ENCODE measurements at regions not wholly inside any gene's neighbourhood (a gene's known extent, or its start where the extent isn't known, plus 50 kb on each side); places are given as distances from the start of the nearest gene placed in this dataset.
"Not testable (repeated sequence)": the region's sequence is repeated elsewhere in the genome, so short reads cannot be mapped to it uniquely, and the experiment has no call there.

- DNase-seq, result no peak
Observed at GRCh38 chr21:39020751-39021477, 162.3 kb downstream of the PSMG1 start.

DNA sequence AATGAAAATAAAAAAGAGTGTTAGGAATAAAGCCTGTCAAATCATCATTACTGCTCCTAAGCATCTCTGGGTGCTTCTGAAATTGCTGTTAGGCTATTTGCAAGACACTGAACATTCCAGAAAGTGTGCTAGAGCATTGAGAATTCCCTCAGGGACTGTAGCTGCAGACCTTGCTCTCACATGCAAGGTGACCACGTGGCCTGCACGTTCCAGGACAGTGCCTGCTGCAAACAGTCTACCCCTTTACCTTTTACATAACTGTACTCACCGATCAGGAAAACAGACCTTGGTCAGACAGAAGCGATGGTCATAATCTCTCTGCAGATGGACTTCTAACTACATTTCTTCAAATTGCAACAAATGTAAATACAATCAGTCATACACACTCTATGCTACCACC lies 164.5 kb downstream of the PSMG1 start:
- DNase-seq, result no peak

DNA sequence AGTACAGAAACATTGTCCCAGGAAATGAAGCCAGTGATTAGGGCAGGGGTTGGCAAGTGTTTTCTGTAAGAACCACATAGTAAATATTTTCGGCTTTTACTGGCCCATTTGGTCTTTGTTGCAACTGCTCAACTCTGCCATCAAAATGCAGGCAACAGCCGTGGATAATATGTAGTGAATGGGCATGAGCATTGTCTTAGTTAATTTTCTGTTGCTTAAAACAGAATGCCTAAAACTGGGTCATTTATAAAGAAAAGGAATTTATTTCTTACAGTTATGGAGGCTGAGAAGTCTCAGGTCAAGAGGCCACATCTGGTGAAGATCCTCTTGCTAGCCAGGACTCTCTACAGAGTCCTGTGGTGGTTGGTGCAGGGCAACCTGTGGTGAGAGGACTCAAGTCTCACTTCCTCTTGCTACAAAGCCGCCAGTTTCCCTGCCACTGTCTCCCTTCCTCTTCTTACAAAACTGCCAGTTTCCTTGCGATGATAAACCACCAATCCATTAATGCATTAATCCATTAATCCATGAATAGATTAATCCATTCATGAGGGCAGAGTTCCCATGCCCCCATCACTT lies 166.4 kb downstream of the PSMG1 start:
- DNase-seq, result no peak

DNA sequence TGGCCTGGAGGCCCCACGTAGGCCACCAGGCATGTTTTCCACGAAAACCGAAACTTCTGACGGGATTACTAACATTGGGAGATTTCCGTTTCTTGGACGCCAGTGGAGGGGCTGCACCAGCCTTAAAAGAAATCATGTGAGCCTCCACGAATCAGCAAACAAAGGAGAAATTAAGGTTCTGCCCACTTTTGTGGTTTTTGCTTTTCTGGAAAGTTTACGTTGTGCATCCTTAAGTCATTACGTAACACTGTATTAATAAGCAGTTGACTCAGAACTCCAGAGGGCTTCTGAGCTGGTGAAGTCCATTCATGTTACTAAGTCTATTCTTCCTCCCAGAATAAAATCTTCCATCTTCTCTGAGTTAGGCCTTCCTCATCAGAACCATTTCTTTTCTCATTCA lies 168.5 kb downstream of the PSMG1 start:
- no peak for DNase-seq

DNA sequence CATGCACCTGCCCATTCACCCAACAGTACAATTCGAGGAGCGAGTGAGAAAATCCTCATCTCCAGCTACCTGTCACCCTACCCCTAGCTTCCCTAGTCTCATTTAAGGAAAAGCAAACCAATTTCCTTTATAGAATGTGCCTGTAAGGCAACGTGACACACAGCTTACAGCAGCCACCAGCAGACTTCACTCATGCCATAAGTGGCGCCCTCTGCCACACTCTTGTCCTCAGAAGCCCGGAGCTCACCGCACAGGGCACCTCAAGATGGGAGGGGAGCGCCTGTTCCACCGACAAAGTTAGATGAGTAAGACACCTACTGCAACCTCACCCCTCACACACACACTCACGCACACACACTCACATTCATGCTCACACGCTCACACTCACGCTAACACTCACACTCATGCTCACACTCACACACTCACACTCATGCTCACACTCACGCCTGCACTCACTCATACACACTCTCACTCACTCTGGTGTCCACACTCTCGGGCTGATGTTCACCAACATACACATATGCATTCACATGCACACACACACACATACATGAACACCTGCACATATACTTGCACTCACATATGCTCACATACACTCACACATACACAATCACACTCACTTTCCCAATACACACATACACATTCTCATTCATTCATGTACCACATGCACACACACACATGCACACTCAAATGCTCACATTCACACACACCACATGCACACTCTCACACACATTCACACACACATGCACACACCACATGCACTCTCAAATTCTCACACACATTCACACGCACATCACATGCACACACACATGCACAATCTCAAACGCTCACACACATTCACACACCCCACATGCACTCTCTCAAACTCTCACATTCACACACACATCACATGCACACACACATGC lies 170.7 kb downstream of the PSMG1 start:
- DNase-seq, result no peak

- DNase-seq, result no peak
Observed at GRCh38 chr21:39011911-39012310, 171.3 kb downstream of the PSMG1 start.

DNA sequence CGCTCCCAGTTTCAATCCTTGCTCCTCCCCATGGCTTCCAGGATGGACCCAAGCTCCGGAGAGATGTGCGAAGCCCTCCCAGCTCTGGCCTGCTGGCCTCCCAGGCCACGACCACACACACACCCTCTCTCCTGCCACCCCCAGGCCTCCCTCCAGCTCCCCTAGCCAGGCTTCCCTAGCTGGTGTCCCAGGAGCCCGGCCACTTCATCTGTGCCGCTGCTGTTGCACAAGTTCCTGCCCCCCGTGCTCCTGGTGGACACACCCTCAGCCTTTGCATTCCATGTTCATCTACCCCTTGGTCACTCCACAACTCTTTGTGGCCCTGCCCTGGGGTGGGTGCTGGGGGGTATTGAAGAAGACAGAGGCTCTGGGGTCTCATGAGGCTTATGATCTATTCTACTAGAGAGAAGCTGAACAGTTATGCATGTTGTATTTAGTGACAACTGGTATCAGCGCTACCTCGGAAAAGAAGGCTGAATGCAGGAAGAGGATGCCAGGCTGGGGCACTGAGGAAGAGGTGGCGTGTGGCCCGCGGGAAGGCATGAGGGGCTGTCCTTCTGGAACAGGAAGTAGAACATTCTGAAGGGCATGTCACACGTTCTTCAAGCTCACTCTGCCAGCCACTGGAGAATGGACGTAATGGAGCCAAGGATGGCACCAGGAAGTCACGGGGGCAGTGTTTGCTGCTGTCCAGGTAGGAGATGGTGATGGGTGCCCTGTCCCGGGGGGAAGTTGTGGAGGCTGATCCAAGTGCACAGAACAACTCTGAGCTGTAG lies 172.4 kb downstream of the PSMG1 start:
- DNase-seq, result no peak

GRCh38 chr21:39009587-39010225 lies 173.5 kb downstream of the PSMG1 start:
- DNase-seq, result no peak

GRCh38 chr21:39007985-39008384 lies 175.3 kb downstream of the PSMG1 start:
- DNase-seq, result no peak

DNA sequence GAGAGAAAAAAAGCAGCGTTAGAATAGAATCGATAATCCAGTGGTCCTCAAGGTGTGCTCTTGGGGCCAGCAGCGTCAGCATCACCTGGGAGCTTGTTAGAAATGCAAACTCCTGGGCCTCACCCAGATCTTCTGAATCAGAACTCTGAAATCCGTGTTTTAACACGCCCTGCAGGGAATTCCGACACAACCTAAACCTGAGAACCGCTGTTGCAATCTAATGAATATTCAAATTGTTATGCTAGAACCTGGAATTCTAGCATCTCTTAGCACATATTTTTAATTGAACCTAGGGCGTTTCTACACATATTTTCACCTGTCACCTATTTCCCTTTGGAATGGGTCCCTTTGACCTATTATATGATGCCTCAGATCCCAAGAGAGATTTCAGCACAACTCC lies 175.7 kb downstream of the PSMG1 start:
- no peak for DNase-seq

- no peak for DNase-seq
Observed at GRCh38 chr21:39006571-39007311, 176.5 kb downstream of the PSMG1 start.

GRCh38 chr21:39005502-39005787 lies 177.8 kb downstream of the PSMG1 start:
- no peak for DNase-seq

DNA sequence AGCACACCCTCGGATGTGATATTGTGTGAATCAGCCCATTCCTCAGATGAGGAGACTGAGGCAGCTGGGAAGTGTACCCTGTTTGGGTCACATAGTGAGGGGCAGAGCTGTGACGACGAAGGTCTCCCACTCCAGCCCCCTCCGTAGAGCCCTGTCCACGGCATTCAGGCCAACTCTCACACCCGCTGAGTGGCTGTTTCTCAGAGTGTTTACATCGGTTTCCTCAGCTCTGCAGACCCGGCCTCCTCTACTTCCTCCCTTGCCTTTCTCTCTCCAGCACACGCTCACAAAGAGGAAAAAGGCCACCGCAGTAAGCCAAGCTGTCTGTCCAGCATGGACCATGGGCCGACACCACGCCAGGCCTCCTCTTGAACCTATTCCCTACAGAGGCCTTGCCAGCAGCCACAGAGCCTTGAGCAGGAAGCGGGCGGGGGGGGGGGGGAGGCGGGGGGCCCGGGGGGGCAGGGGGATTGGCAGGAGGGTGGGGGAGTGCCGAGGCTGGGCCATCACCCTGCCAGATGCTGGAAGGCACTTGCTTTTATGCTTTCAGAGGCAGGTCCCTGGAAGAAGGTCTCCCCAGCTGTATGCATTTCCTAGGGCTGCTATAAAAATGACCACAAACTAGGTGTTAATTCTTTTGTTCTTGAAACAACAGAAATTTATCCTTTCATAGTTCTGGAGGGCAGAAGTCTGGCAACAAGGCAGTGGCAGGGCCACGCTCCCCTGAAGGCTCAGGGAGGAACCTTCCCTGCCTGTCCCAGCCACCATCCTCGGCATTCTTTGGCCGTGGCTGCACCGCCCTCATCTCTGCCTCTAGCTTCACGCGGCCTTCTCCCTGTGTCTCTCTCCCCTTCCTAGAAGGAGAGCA lies 178.4 kb downstream of the PSMG1 start:
- no peak for DNase-seq

- DNase-seq, result no peak
Observed at GRCh38 chr21:39003982-39004633, 179.1 kb downstream of the PSMG1 start.

DNA sequence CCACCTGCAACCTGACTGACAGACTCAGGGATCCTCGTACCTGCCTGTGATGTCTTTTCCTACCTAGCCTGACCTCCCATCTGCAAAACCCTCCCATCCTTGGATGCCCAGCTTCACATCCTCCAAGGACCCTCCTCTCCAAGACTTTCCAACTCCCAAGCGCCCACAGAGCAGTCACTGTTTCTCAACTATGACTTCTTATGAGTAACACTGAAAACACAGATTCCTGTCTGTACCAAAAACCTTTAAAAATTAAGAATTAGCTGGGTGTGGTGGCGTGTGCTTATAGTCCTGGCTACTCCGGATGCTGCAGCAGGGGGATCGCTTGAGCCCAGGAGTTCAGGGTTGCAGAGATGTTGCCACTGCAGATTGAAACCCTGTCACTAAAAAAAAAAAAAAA lies 181.9 kb downstream of the PSMG1 start:
- DNase-seq, result no peak

DNA sequence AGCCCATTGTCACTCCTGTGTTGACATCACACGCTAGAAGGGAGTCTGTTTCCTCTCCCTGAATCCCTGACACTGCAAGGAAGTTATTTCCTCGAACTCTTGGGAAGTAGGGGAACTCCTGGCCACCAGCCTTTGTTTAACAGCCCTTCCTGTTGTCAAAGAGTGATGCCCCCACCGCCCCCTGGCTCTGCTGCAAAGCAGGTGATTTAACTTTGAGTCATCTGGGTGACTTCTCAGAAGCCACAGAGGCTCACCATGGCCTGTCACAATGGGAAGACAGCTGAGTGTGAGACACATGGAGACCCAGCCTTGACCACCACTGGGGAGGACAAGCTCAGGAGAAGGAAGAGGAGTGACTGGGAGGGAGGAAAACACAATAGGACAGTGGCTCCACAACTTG lies 182.8 kb downstream of the PSMG1 start:
- peak; percentile 64 for DNase-seq

- DNase-seq, result no peak
Observed at GRCh38 chr21:38999161-38999560, 184.1 kb downstream of the PSMG1 start.

DNA sequence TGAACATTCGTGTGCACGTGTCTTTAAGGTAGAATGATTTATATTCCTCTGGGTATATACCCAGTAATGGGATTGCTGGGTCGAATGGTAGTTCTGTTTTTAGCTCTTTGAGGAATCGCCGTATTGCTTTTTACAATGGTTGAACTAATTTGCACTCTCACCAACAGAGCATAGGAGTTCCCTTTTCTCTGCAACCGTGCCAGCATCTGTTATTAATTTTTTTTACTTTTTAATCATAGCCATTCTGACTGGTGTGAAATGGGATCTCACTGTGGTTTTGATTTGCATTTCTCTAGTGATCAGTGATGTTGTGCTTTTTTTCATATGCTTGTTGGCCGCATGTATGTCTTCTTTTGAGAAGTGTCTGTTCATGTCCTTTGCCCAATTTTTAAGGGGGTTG lies 185.0 kb downstream of the PSMG1 start:
- not testable (repeated sequence) for DNase-seq

DNA sequence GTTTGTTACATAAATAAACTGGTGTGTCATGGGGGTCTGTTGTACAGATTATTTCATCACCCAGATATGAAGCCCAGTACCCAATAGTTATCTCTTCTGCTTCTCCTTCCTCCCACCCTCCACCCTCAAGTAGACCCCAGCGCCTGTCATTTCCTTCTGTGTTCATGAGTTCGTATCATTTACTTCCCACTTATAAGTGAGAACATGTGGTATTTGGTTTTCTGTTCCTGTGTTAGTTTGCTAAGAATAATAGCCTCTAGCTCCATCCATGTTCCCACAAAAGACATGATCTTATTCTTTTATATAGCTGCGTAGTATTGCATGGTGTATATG lies 185.4 kb downstream of the PSMG1 start:
- not testable (repeated sequence) for DNase-seq

GRCh38 chr21:38997051-38997842 lies 186.0 kb downstream of the PSMG1 start:
- DNase-seq, result no peak
